Esophagus muscularis mucosa (tissue), 3 donors: ENCODE measurements at regions not wholly inside any gene's neighbourhood (a gene's known extent, or its start where the extent isn't known, plus 50 kb on each side); places are given as distances from the start of the nearest gene placed in this dataset.

Experiments used
- CTCF ChIP-seq, 3 experiments: fragments of 200-600 bp in 2 of 3; fragments of 450-650 bp in 1 of 3; sonication (generic) in 2 of 3; IDR thresholded peaks; one replicate each; pipeline ENCODE4 v1.5.1; 2017 to 2019; ENCODE audit warnings: antibody characterized with exemption in 3 of 3, mild to moderate bottlenecking in 2 of 3, moderate library complexity in 1 of 3
- POLR2AphosphoS5 ChIP-seq, 2 donors: sonication (generic); formaldehyde crosslinking; IDR thresholded peaks; one replicate each; pipeline ENCODE4 v1.6.1; 2017; ENCODE audit warnings: antibody characterized with exemption in 2 of 2

- TF ChIP-seq CTCF (IDR thresholded peaks at IDR 0.05) (no peak), POLR2AphosphoS5 (IDR thresholded peaks at IDR 0.05) (no peak)
Observed at GRCh38 chrY:8058613-8059012, 1147.1 kb upstream of the AMELY start.
